HK-2 (cell line): ENCODE measurements at regions not wholly inside any gene's neighbourhood (a gene's known extent, or its start where the extent isn't known, plus 50 kb on each side); places are given as distances from the start of the nearest gene placed in this dataset.
"Not testable (repeated sequence)": the region's sequence is repeated elsewhere in the genome, so short reads cannot be mapped to it uniquely, and the experiment has no call there.

Source experiments
- DNase-seq: peaks from one replicate; pipeline ENCODE4 v3.0.0-alpha.2; 2018; ENCODE audit not compliant: unreplicated experiment

- no peak for DNase-seq
Measured at GRCh38 chr6:86476311-86476710, 461.0 kb upstream of the HTR1E start.

DNA sequence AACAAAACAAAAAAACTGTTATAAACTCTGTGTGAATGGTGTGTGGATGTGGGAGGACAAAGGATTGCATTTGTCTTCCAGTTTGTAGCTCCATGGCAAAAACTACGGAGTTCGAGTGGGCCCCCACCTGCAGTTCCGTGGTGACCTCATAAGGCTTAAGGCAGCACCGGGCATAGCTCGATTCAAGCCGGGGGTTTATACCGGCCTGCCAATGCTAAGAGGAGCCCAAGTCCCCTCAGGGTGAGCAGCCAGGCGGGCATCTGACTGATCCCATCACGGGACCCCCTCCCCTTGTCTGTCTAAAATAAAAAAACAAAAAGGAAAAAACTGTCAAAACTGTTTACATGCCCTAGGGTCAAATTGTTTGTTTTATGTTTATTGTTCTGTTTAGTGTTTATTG, 463.2 kb upstream of the HTR1E start:
- DNase-seq = no peak

- DNase-seq = no peak
Measured at GRCh38 chr6:86471791-86472190, 465.5 kb upstream of the HTR1E start.

GRCh38 chr6:86459978-86460377, 477.4 kb upstream of the HTR1E start:
- no peak for DNase-seq

GRCh38 chr6:86456821-86457220, 480.5 kb upstream of the HTR1E start:
- no peak for DNase-seq

GRCh38 chr6:86453232-86453631, 484.1 kb upstream of the HTR1E start:
- no peak for DNase-seq

- no peak for DNase-seq
Measured at GRCh38 chr6:86448398-86448797, 488.9 kb upstream of the HTR1E start.

DNA sequence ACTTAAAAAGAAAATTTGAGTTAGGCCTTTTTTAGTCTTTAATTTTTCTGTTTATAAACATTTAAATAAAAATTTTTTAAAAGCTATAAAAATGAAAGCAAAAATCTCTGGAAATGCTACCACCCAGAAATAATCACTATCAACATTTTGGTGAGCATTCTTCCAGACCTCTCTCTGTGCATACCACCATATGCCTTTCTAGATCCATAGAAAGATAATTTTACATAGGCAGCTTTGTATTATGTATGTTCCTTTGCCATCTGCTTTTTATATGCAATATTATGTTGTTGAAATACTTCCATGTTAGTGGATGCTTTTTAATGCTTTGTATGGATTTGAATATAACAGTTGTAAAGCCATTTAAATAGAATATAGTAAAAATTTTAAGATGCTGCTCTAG, 496.7 kb upstream of the HTR1E start:
- no peak for DNase-seq

DNA sequence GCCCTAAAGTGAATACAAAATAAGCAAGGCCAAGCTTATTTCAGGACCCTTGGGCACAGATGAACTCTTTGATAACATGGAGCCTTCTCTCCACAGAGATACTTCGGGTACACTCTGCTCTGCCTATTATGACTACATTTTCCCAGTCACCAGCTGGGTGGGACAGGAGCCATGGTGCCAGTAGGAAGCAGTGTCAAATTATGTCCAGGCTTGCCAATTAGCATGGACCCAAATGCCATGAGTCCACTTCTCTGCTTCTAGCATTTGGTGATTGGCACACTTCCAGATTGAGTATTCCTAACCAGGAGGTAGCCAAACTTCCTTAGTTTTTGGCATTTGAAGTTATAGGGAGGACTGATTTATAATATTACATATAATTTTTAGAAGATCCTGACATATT, 513.8 kb upstream of the HTR1E start:
- DNase-seq = no peak

GRCh38 chr6:86412057-86412456, 525.3 kb upstream of the HTR1E start:
- no peak for DNase-seq

DNA sequence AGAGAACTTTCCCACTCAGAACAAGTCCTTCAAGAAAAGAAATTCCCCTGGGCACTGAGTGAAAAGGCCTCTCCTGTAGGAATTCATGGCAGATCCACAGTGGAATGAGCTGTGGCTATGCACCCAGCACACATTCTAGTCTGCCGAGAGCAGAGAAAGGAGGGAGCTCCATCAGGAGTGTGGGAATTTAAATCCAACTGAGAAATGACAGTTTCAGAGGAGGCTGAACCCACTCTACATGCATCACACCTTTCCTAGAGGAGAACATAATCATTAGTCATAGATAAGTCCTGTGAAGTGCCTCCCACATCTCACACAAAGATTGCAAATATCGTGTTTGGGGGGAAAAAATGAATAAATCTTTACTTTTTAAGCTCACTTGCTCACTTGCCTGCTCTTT, 530.2 kb upstream of the HTR1E start:
- DNase-seq = no peak

DNA sequence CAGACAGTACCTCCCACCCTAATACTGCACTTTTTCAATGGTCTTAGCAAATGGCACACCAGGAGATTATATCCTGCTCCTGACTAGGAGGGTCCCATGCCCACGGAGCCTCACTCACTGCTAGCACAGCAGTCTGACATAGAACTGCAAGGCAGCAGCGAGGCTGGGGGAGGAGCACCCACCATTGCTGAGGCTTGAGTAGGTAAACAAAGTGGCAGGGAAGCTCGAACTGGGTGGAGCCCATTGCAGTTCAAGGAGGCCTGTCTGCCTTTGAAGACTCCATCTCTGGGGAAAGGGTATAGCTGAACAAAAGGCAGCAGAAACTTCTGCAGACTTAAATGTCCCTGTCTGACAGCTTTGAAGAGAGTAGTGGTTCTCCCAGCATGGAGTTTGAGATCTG, 544.5 kb upstream of the HTR1E start:
- DNase-seq = not testable (repeated sequence)

GRCh38 chr6:86380571-86381125, 556.7 kb upstream of the HTR1E start:
- no peak for DNase-seq

GRCh38 chr6:86357877-86358276, 579.5 kb upstream of the HTR1E start:
- no peak for DNase-seq

DNA sequence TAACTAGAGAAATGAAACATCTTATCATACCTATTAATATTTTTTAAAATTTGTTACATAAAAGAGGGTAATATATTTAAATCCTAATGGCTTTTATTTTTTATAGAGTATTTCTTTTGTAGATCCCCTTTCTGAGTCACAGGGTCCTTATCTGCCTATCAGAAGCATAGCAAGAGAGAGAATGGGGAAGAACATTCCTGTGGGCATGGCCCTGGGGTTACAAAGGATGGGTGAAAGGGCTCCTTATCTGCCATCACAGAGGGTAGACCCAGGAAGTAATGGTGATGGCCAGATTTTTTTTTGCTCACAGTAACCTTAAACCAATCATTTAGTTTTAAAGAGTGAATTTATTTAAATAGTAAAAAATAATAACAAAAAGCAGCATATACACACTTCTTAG, 582.1 kb upstream of the HTR1E start:
- no peak for DNase-seq

- DNase-seq = no peak
Measured at GRCh38 chr6:86331919-86332318, 605.4 kb upstream of the HTR1E start.

- no peak for DNase-seq
Measured at GRCh38 chr6:86331265-86331840, 606.0 kb upstream of the HTR1E start.

GRCh38 chr6:86306210-86306609, 631.1 kb upstream of the HTR1E start:
- no peak for DNase-seq

DNA sequence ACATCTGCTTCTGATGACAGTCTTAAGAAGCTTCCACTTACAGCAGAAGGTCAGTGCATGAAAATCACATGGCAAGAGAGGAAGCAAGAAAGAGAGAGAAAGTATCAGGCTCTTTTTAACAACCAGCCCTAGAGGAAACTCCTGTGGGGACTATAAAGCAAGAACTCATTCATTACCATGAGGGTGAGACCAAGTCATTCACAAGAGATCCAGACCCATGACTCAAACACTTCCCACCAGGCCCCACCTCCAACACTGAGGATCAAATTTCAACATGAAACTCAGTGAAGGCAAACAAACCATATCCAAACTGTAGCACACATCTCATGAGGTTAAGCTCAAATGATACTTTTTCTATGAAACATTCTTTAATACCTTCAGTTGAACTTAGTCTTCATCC, 643.2 kb upstream of the SYNCRIP start:
- DNase-seq = no peak

GRCh38 chr6:86284809-86285480, 642.3 kb upstream of the SYNCRIP start:
- DNase-seq = not testable (repeated sequence)

DNA sequence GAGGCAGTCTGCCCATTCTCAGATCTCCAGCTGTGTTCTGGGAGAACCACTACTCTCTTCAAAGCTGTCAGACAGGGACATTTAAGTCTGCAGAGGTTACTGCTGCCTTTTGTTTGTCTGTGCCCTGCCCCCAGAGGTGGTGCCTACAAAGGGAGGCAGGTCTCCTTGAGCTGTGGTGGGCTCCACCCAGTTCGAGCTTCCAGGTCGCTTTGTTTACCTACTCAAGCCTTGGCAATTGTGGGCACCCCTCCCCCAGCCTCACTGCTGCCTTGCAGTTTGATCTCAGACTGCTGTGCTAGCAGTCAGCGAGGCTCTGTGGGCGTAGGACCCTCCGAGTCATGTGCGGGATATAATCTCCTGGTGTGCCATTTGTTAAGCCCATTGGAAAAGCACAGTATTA, 640.9 kb upstream of the SYNCRIP start:
- not testable (repeated sequence) for DNase-seq

DNA sequence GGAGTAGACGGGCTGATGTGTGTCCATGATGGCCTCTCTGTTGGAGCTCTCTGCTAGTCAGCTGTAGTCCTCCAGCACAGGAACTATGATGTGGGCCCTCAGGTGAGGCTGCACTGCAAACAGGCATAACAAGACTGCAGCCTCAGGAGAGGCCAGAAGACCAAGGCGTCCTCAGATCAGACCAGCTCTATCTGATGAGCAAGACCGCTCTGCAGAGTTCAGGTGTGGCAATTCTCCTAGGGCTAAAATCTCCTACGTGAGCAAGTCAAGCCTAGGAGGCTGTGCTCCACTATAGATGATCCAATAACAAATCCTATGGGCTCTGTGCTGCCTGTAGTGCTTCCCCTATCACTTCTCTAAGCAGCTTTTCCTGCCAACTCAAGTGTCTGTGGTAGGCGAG, 633.4 kb upstream of the SYNCRIP start:
- no peak for DNase-seq

GRCh38 chr6:86273936-86274335, 631.2 kb upstream of the SYNCRIP start:
- no peak for DNase-seq
